HEK293T (cell line): ENCODE measurements at regions not wholly inside any gene's neighbourhood (a gene's known extent, or its start where the extent isn't known, plus 50 kb on each side); places are given as distances from the start of the nearest gene placed in this dataset.

ENCODE experiments used
- CTCF ChIA-PET: fragments of 350-600 bp; formaldehyde crosslinking; extraction: SDS; loops from one replicate; lab custom pipeline; 2021; ENCODE audit warnings: antibody characterized with exemption, inconsistent platforms; lab: Yijun Ruan, JAX
- POLR2A ChIA-PET: fragments of 350-600 bp; formaldehyde crosslinking; extraction: SDS; loops from one replicate; lab custom pipeline; 2020; ENCODE audit warnings: antibody characterized with exemption, inconsistent platforms; lab: Yijun Ruan, JAX
- DNase-seq: peaks from one replicate; pipeline ENCODE4 v3.0.0; 2012; ENCODE audit warnings: mixed read lengths; ENCODE audit errors: extremely low spot score
- ARNT ChIP-seq: fragments of 450-650 bp; IDR thresholded peaks from 2 replicates; pipeline ENCODE4 v1.6.1; 2017; ENCODE audit warnings: mild to moderate bottlenecking
- BHLHE40 ChIP-seq: fragments of 450-650 bp; IDR thresholded peaks from 2 replicates; pipeline ENCODE4 v1.6.1; 2016; ENCODE audit warnings: mild to moderate bottlenecking, moderate library complexity, borderline replicate concordance
- CTBP1 ChIP-seq: fragments of 450-650 bp; IDR thresholded peaks from 2 replicates; pipeline ENCODE4 v1.6.1; 2016; ENCODE audit warnings: borderline replicate concordance
- ELF4 ChIP-seq: fragments of 450-650 bp; IDR thresholded peaks from 2 replicates; pipeline ENCODE4 v1.6.1; 2017; ENCODE audit warnings: antibody characterized with exemption
- FOXA1 ChIP-seq: fragments of 450-650 bp; IDR thresholded peaks from 2 replicates; pipeline ENCODE4 v1.6.1; 2016; ENCODE audit warnings: mild to moderate bottlenecking
- FOXK2 ChIP-seq: fragments of 450-650 bp; IDR thresholded peaks from 2 replicates; pipeline ENCODE4 v1.6.1; 2016; ENCODE audit warnings: mild to moderate bottlenecking
- FOXM1 ChIP-seq: fragments of 450-650 bp; IDR thresholded peaks from 2 replicates; pipeline ENCODE4 v1.6.1; 2017; ENCODE audit warnings: mild to moderate bottlenecking, borderline replicate concordance
- HDGF ChIP-seq: fragments of 450-650 bp; IDR thresholded peaks from 2 replicates; pipeline ENCODE4 v1.6.1; 2017; ENCODE audit warnings: antibody characterized with exemption, borderline replicate concordance
- L3MBTL2 ChIP-seq: fragments of 450-650 bp; conservative IDR thresholded peaks from 2 replicates; pipeline ENCODE4 v1.6.1; 2016; ENCODE audit warnings: mild to moderate bottlenecking
- LEF1 ChIP-seq: fragments of 450-650 bp; IDR thresholded peaks from 2 replicates; pipeline ENCODE4 v1.6.1; 2017; ENCODE audit warnings: mild to moderate bottlenecking, borderline replicate concordance
- NFRKB ChIP-seq: fragments of 450-650 bp; IDR thresholded peaks from 2 replicates; pipeline ENCODE4 v1.6.1; 2016; ENCODE audit warnings: mild to moderate bottlenecking, moderate library complexity
- SP1 ChIP-seq: fragments of 450-650 bp; IDR thresholded peaks from 2 replicates; pipeline ENCODE4 v1.6.1; 2017
- SUZ12 ChIP-seq: fragments of 450-650 bp; IDR thresholded peaks from 2 replicates; pipeline ENCODE4 v1.6.1; 2016; ENCODE audit warnings: mild to moderate bottlenecking
- TARDBP ChIP-seq: fragments of 450-650 bp; IDR thresholded peaks from 2 replicates; pipeline ENCODE4 v1.6.1; 2016
- ZNF384 ChIP-seq: fragments of 450-650 bp; IDR thresholded peaks from 2 replicates; pipeline ENCODE4 v1.6.1; 2016
- TF ChIP-seq, protein P1 (sequence below): fragments of 450-650 bp; IDR thresholded peaks from 2 replicates; pipeline ENCODE4 v1.6.1; 2016

DNA sequence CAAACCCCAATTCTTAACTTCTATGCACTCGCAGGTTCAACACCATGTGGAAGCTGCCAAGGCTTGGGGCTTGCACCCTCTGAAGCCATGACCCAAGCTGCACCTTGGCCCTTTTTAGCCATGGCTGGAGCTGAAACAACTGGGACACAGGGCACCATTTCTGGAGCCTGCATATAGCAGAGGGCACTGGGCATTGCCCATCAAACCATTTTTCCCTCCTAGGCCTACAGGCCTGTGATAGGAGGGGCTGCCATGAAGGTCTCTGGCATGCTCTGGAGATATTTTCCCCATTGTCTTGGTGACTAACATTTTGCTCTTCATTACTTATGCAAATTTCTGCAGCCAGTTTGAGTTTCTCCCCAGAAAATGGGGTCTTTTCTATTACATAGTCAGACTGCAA, 484.7 kb downstream of the EPHA7 start:
- ChIA-PET POLR2A (no interaction called here), CTCF (no interaction called here)
- DNase-seq, result no peak
- TF ChIP-seq BHLHE40 (no peak), SUZ12 (no peak), CTBP1 (no peak), FOXK2 (no peak), NFRKB (no peak), TARDBP (no peak), ELF4 (no peak), ARNT (no peak), HDGF (no peak), LEF1 (no peak), FOXA1 (no peak), ZNF384 (no peak), FOXM1 (no peak), L3MBTL2 (no peak), SP1 (no peak)
- TF ChIP-seq, protein P1, sequence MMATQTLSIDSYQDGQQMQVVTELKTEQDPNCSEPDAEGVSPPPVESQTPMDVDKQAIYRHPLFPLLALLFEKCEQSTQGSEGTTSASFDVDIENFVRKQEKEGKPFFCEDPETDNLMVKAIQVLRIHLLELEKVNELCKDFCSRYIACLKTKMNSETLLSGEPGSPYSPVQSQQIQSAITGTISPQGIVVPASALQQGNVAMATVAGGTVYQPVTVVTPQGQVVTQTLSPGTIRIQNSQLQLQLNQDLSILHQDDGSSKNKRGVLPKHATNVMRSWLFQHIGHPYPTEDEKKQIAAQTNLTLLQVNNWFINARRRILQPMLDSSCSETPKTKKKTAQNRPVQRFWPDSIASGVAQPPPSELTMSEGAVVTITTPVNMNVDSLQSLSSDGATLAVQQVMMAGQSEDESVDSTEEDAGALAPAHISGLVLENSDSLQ, result no peak

DNA sequence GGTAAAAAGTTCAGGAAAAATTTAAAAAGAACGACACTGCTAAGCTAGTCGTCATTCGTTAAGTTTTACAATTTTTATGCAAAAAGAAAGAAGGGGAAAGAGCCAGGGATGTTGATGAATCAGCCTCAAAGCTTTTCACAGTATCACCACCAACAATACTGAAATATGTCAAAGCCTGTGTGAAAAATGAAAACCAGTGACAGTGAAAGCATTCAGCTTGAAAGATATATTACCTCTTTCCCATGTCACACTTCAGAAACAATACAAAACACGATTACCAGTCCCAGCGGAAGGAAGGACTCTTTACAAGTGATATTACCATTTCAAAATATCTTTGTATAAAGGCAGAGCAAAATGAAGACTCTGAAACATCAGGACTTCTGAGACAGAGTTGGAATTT, 489.2 kb downstream of the EPHA7 start:
- ChIA-PET POLR2A (no interaction called here), CTCF (no interaction called here)
- TF ChIP-seq HDGF, result no peak
- TF ChIP-seq LEF1, result no peak
- TF ChIP-seq SUZ12, result no peak
- TF ChIP-seq ZNF384, result no peak
- TF ChIP-seq BHLHE40, result no peak
- TF ChIP-seq FOXK2, result no peak
- no peak for TF ChIP-seq FOXM1
- TF ChIP-seq L3MBTL2, result no peak
- no peak for TF ChIP-seq ARNT
- TF ChIP-seq TARDBP, result no peak
- no peak for TF ChIP-seq CTBP1
- no peak for TF ChIP-seq ELF4
- TF ChIP-seq FOXA1, result no peak
- TF ChIP-seq NFRKB, result no peak
- no peak for DNase-seq

GRCh38 chr6:92922216-92922806, 497.0 kb downstream of the EPHA7 start:
- ChIA-PET CTCF (no interaction called here), POLR2A (no interaction called here)
- no peak for DNase-seq
- no peak for TF ChIP-seq TARDBP
- no peak for TF ChIP-seq ELF4
- TF ChIP-seq FOXK2, result no peak

DNA sequence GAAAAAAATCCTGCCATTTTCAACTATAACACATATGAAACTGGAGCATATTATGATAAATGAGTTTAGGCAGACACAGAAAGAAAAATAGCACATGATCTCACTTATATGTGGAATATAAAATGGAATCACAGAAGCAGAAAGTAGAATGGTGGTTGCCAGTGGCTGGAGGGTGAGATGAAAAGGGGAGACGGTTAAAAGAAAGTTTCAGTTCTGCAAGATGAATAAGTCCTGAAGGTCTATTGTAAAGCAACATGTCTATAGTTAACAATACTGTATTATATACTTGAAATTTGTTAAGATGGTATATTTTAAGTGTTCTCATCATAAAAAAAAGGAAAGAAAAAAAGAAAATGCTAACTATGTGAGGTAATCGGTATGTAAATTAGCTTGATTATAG, 503.9 kb downstream of the EPHA7 start:
- ChIA-PET CTCF (no interaction called here), POLR2A (no interaction called here)
- no peak for DNase-seq
- TF ChIP-seq LEF1, result no peak
- no peak for TF ChIP-seq FOXK2
- no peak for TF ChIP-seq FOXM1
- TF ChIP-seq BHLHE40, result no peak
- TF ChIP-seq, protein P1, result no peak
- no peak for TF ChIP-seq NFRKB
- no peak for TF ChIP-seq HDGF
- TF ChIP-seq SUZ12, result no peak
- TF ChIP-seq SP1, result no peak
- TF ChIP-seq FOXA1, result no peak
- TF ChIP-seq CTBP1, result no peak
- TF ChIP-seq ARNT, result no peak
- no peak for TF ChIP-seq L3MBTL2
- no peak for TF ChIP-seq ZNF384
- no peak for TF ChIP-seq ELF4

DNA sequence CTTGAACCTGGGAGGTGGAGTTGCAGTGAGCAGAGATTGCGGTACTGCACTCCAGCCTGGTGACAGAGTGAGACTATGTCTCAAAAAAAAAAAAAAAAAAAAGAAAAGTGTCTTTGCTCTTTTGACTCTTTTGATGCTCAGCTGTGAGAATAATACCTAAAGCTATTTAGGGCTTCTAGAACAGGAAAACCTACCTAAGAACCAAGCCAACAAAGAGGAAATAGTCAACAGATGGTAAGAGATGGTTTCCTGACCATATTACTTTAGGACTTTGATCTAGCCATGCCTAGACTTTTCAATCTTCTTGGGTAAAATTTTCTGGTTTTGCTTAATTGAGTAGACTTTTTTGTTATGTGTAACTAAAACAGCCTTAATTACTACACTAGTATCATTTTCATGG, 508.1 kb downstream of the EPHA7 start:
- ChIA-PET CTCF (no interaction called here), POLR2A (no interaction called here)
- TF ChIP-seq CTBP1 (no peak), LEF1 (no peak), ELF4 (no peak), HDGF (no peak), FOXA1 (no peak), FOXK2 (no peak), SUZ12 (no peak), SP1 (no peak), ZNF384 (no peak), ARNT (no peak), L3MBTL2 (no peak), FOXM1 (no peak), TARDBP (no peak), BHLHE40 (no peak), NFRKB (no peak)
- TF ChIP-seq, protein P1, result no peak
- DNase-seq, result no peak

DNA sequence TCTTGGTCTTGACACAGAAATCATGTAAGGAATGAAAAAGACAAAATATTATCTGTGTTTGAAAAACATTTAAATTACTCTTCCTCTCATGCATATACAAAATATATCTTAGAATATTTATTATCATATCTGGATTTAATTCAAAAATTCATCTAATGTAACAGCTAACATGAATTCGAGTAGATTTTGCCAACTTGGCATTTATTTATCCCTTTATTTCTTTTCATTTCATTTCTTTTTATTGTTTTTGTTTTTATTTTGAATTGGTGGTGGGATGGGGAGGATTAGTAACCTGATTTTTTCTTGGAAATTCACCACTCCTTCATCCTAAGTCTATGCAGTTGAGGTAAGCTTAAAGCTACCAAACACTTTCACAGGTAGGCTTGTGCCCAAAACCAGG, 508.7 kb downstream of the EPHA7 start:
- ChIA-PET CTCF (no interaction called here), POLR2A (no interaction called here)
- no peak for TF ChIP-seq FOXM1
- no peak for DNase-seq

- ChIA-PET CTCF (no interaction called here), POLR2A (no interaction called here)
- no peak for DNase-seq
- TF ChIP-seq ELF4, result no peak
- no peak for TF ChIP-seq SUZ12
- TF ChIP-seq ARNT, result no peak
- TF ChIP-seq HDGF, result no peak
- TF ChIP-seq FOXM1, result no peak
- TF ChIP-seq CTBP1, result no peak
- no peak for TF ChIP-seq LEF1
- TF ChIP-seq FOXK2, result no peak
- no peak for TF ChIP-seq TARDBP
- TF ChIP-seq FOXA1, result no peak
Measured at GRCh38 chr6:92906385-92906784, 513.0 kb downstream of the EPHA7 start.
